ENCODE measurements at regions not wholly inside any gene's neighbourhood (a gene's known extent, or its start where the extent isn't known, plus 50 kb on each side); places are given as distances from the start of the nearest gene placed in this dataset.

DNA sequence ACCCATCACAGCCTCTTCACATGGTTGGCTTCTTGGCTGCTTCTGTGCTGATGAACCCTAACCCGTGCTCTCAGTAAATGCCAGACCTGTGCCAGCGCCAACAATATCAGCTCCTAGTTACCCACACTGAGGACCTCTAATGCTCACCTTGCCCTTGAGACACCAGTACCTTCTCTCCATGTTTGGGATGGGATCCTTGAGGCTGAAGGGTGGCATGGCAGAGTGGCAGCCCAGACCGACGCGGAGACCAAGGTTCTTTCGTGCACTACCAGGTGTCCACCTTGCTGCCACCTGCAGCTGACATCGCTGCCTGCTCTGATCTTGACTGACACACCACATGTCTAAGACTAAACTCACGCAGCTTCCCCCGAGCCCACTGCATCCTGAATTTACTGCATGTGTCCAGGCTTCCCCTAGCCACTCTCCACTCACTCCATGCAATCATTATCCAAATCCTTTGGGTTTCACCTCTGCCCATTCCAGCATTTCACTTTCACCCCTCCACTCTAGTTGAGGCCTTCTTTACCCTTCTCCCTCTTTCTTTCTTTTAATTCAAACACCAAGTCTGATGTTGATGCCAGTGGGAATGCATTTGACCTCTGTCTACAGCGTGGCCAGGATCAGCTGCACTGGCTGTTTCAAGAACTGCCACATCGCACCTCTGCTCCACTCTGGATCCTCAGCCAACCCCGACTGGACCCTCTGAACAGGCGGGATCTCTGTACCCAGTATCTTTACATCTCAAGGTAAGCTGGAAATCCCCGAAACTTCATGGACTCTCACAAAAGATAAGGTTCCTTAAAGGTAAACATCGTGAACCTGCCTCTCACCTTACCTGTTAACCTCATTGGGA, 294.9 kb downstream of the GLRX3 start:
- no peak for DNase-seq (ENCODE audit: low read depth)

GRCh38 chr10:130432271-130432670, 296.1 kb downstream of the GLRX3 start:
- DNase-seq (ENCODE audit: low read depth), result no peak

GRCh38 chr10:130432850-130433249, 296.7 kb downstream of the GLRX3 start:
- no peak for DNase-seq (ENCODE audit: low read depth)

- DNase-seq (ENCODE audit: low read depth), result no peak
Observed at GRCh38 chr10:130434446-130435385, 298.5 kb downstream of the GLRX3 start.

DNA sequence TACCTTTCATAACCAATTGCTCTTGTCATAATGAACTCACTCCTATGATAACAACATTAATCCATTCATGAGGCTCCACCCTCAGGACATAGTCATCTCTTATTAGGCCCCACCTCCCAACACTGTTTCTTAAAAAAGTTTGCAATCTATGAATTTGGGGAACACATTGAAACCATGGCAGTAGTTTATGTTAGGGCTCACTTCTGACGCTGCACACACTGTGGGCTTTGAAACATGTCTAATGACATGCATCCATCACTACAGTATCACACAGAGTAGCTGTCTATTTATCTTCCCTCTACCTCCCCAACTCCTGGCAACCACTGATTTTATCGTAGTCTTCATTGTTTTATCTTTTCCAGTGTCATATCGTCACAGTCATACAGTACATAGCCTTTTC, 299.8 kb downstream of the GLRX3 start:
- no peak for DNase-seq (ENCODE audit: low read depth)

GRCh38 chr10:130438861-130439260, 302.7 kb downstream of the GLRX3 start:
- no peak for DNase-seq (ENCODE audit: low read depth)

GRCh38 chr10:130439766-130440165, 303.6 kb downstream of the GLRX3 start:
- no peak for DNase-seq (ENCODE audit: low read depth)

DNA sequence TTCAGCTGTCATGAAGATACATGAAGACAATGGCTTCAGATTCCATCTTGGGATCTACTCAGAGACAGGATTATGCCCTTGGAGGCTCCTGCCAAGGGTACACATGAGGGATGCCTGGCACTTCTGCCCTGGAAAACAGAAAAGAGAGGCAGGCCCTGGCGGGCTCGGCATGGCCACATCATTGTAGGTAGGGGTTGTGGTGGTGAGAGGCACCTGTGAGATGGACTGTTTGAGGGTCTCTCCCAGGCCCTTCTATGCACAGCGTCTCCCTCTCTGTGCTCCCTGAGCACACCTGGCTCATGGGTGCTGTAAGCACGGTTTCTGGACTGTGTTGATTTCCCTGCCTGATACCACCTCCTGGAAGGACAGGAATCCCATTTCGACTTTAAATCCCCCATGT, 304.3 kb downstream of the GLRX3 start:
- no peak for DNase-seq (ENCODE audit: low read depth)

- DNase-seq (ENCODE audit: low read depth), result no peak
Observed at GRCh38 chr10:130440971-130441370, 304.8 kb downstream of the GLRX3 start.

- no peak for DNase-seq (ENCODE audit: low read depth)
Observed at GRCh38 chr10:130443066-130443465, 306.9 kb downstream of the GLRX3 start.

GRCh38 chr10:130453036-130453720, 317.0 kb downstream of the GLRX3 start:
- DNase-seq (ENCODE audit: low read depth), result no peak

- no peak for DNase-seq (ENCODE audit: low read depth)
Observed at GRCh38 chr10:130453721-130454542, 317.7 kb downstream of the GLRX3 start.

DNA sequence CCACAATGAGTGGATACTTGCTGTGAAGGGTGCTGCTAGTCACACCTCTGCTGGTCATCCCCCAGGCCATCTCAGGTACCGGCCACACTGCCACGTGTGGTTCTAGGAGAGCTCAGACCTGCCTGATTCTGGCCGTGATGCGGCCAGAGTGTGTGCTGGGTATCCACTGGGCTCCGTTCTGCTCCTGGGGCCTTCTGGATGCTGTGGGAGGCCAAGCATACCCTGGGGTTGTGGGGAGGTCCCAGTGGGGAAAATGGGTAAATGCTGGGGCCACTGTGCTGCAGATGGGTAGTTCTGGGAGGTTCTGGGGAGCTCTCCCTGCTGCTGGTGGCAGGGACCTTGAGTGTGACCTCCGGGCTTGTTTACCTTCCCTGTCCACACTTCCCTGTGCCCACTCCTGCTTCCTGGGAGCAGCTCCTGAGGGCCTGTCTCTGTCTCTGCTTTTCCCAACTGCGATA, 318.4 kb downstream of the GLRX3 start:
- no peak for DNase-seq (ENCODE audit: low read depth)

DNA sequence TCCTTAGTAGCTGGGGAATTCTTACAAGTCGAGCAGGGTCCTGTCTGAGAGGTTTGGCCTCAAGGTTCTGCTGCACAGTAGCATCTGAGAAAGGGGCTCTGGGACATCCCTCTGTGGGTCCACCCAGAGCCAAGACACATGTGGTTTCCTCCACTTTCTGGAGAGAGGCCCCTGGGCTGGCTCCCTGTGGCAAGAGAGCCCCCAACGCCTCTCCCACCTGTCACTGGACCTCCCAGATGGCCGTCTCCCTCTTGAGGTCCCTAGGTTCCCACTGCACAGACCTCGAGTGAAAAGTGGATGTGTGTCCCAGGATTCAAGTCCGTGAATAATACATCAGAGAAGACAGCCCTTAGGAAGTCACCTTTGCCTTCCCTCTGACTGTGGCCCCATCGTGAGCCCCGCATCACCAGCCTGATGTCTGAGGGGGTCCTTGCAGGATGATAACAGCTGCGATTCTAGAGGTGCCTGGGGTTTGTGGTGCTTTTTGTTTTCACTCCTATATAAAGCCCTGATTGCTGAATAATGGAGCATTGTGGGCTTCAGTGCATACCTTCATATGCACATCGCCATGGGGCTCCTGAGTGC, 319.0 kb downstream of the GLRX3 start:
- no peak for DNase-seq (ENCODE audit: low read depth)

DNA sequence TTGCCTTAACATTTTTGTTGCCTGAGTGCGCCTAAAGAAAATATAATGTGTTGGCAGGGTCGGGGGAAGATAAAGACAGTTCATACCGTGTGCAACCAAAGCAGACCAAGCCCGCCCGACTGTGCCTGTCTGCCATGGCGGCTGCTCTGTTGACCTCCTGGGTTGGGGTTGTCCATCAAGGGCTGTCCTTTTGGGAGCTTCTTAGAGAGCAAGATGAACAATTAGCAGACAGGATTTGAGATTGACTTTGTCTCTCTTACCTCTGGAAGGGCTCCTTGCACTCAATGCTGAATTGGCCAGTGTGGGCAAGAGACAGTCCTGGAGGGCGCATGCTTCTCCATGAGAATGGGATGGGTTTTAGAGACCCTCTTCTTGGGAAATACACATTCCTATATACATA, 319.6 kb downstream of the GLRX3 start:
- no peak for DNase-seq (ENCODE audit: low read depth)

DNA sequence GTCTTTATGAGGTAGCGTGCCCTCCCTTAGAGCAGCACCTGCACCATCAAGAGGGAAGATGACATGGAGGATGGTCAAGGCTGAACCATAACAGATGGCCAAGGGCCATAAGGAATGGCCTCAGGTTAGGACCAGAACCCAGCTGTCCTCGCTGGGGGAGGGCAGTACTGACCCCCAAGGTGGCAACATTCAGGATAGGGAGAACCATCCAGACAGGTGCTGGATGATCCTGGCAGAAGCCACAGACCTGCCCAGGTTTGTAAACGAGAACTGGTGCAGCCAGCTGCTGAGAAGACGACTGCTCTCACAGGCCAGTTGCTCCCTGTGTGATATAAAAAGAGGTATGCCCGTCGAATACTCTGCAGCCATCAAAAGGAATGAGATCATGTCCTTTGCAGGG, 320.4 kb downstream of the GLRX3 start:
- DNase-seq (ENCODE audit: low read depth), result no peak

GRCh38 chr10:130458509-130458908, 322.3 kb downstream of the GLRX3 start:
- DNase-seq (ENCODE audit: low read depth), result no peak

- DNase-seq (ENCODE audit: low read depth), result no peak
Observed at GRCh38 chr10:130459011-130459410, 322.8 kb downstream of the GLRX3 start.

DNA sequence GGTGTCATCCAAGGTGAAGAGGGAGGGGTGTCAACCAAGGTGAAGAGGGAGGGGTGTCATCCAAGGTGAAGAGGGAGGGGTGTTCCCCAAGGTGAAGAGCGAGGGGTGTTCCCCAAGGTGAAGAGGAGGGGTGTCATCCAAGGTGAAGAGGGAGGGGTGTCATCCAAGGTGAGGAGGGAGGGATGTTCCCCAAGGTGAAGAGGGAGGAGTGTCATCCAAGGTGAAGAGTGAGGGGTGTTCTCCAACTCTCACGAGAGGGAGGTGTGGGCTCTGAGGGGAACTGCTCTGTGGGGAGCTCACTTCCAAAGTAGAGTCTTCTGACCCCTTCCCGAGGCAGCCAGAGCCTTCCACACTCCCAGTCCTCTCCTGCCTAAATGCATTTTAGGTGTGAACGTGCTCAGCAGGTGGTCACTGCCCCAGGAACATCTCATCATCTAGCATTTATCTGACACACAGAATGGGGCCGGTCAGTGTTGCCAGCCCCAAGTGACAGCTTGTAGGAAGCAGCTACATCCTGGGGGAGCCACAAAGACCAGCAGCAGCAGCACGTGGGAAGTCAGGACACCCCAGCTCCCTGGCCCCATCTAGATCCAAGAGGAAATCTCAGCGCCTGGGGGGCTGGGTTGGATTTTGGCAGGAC, 323.8 kb downstream of the GLRX3 start:
- DNase-seq (ENCODE audit: low read depth), result no peak

DNA sequence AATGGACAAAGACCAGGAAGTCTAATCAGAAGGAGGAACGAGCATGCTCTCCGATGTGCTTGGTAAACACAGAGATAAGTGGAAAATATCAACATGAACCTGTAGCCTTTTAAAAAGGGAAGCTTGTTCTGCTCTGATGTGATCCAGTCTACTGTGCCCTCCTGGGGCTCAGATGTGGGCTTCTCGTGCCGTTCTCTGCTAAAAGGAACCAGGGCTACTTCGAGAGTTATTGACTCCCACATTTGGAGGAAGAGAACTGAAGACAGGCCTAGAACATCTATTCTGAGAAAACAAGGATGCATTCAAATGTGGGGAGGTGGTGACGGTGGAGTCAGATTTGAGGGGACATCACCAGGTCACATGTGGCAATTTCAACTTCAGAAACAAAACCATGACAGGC, 325.4 kb downstream of the GLRX3 start:
- no peak for DNase-seq (ENCODE audit: low read depth)
